ENCODE measurements at regions not wholly inside any gene's neighbourhood (a gene's known extent, or its start where the extent isn't known, plus 50 kb on each side); places are given as distances from the start of the nearest gene placed in this dataset.

DNA sequence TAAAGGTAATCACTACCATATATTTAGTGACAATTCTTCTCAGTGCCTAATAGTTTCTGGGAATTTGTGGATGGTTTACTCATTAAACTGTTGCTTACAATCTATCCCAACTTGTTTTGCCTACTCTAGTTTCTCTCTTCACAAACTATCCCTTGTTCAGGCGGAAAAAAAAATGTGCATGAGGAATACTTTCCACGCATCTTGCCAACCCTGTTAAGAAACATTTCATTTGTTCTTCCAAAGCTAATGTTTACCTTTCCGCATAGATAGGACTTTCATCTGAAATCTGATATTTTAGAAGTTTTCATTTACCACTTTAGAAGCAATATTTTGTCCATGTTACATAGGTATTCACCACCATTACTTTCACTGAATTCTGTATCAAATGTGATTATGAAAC lies 191.9 kb downstream of the MDFIC start:
- no peak overlapping the region for H3K27ac ChIP-seq (ENCODE audit: extremely low read depth, low read depth, low read length)
- no peak overlapping the region for H3K4me3 ChIP-seq (ENCODE audit: low read depth, low read length)
- TF ChIP-seq ZNF626 (tag by site-specific recombination; IDR thresholded peaks at IDR 0.05) = no peak
- no peak for TF ChIP-seq ZNF707 (tag by site-specific recombination; IDR thresholded peaks at IDR 0.05)
- TF ChIP-seq ZNF37A (tag by site-specific recombination; IDR thresholded peaks at IDR 0.05) = no peak
- TF ChIP-seq, protein P1, sequence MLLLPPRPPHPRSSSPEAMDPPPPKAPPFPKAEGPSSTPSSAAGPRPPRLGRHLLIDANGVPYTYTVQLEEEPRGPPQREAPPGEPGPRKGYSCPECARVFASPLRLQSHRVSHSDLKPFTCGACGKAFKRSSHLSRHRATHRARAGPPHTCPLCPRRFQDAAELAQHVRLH (tag by site-specific recombination; IDR thresholded peaks at IDR 0.05) = no peak
- no peak for TF ChIP-seq ZNF16 (tag by site-specific recombination; IDR thresholded peaks at IDR 0.05; ENCODE audit: low read depth)
- TF ChIP-seq, protein P2, sequence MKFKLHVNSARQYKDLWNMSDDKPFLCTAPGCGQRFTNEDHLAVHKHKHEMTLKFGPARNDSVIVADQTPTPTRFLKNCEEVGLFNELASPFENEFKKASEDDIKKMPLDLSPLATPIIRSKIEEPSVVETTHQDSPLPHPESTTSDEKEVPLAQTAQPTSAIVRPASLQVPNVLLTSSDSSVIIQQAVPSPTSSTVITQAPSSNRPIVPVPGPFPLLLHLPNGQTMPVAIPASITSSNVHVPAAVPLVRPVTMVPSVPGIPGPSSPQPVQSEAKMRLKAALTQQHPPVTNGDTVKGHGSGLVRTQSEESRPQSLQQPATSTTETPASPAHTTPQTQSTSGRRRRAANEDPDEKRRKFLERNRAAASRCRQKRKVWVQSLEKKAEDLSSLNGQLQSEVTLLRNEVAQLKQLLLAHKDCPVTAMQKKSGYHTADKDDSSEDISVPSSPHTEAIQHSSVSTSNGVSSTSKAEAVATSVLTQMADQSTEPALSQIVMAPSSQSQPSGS (tag by site-specific recombination; IDR thresholded peaks at IDR 0.05; ENCODE audit: low read depth) = no peak
- TF ChIP-seq, protein P3, sequence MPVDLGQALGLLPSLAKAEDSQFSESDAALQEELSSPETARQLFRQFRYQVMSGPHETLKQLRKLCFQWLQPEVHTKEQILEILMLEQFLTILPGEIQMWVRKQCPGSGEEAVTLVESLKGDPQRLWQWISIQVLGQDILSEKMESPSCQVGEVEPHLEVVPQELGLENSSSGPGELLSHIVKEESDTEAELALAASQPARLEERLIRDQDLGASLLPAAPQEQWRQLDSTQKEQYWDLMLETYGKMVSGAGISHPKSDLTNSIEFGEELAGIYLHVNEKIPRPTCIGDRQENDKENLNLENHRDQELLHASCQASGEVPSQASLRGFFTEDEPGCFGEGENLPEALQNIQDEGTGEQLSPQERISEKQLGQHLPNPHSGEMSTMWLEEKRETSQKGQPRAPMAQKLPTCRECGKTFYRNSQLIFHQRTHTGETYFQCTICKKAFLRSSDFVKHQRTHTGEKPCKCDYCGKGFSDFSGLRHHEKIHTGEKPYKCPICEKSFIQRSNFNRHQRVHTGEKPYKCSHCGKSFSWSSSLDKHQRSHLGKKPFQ (tag by site-specific recombination; IDR thresholded peaks at IDR 0.05) = no peak
- TF ChIP-seq, protein P4, sequence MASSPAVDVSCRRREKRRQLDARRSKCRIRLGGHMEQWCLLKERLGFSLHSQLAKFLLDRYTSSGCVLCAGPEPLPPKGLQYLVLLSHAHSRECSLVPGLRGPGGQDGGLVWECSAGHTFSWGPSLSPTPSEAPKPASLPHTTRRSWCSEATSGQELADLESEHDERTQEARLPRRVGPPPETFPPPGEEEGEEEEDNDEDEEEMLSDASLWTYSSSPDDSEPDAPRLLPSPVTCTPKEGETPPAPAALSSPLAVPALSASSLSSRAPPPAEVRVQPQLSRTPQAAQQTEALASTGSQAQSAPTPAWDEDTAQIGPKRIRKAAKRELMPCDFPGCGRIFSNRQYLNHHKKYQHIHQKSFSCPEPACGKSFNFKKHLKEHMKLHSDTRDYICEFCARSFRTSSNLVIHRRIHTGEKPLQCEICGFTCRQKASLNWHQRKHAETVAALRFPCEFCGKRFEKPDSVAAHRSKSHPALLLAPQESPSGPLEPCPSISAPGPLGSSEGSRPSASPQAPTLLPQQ (tag by site-specific recombination; IDR thresholded peaks at IDR 0.05) = no peak
- TF ChIP-seq, protein P5, sequence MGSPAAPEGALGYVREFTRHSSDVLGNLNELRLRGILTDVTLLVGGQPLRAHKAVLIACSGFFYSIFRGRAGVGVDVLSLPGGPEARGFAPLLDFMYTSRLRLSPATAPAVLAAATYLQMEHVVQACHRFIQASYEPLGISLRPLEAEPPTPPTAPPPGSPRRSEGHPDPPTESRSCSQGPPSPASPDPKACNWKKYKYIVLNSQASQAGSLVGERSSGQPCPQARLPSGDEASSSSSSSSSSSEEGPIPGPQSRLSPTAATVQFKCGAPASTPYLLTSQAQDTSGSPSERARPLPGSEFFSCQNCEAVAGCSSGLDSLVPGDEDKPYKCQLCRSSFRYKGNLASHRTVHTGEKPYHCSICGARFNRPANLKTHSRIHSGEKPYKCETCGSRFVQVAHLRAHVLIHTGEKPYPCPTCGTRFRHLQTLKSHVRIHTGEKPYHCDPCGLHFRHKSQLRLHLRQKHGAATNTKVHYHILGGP (tag by site-specific recombination; IDR thresholded peaks at IDR 0.05) = no peak
- no peak for TF ChIP-seq ZNF654 (tag by site-specific recombination; IDR thresholded peaks at IDR 0.05; ENCODE audit: low read depth)
- TF ChIP-seq ZNF155 (tag by site-specific recombination; IDR thresholded peaks at IDR 0.05) = no peak
- TF ChIP-seq PRDM1 (tag by site-specific recombination; IDR thresholded peaks at IDR 0.05) = no peak
- TF ChIP-seq ZNF791 (tag by site-specific recombination; IDR thresholded peaks at IDR 0.05) = no peak
- TF ChIP-seq, protein P6, sequence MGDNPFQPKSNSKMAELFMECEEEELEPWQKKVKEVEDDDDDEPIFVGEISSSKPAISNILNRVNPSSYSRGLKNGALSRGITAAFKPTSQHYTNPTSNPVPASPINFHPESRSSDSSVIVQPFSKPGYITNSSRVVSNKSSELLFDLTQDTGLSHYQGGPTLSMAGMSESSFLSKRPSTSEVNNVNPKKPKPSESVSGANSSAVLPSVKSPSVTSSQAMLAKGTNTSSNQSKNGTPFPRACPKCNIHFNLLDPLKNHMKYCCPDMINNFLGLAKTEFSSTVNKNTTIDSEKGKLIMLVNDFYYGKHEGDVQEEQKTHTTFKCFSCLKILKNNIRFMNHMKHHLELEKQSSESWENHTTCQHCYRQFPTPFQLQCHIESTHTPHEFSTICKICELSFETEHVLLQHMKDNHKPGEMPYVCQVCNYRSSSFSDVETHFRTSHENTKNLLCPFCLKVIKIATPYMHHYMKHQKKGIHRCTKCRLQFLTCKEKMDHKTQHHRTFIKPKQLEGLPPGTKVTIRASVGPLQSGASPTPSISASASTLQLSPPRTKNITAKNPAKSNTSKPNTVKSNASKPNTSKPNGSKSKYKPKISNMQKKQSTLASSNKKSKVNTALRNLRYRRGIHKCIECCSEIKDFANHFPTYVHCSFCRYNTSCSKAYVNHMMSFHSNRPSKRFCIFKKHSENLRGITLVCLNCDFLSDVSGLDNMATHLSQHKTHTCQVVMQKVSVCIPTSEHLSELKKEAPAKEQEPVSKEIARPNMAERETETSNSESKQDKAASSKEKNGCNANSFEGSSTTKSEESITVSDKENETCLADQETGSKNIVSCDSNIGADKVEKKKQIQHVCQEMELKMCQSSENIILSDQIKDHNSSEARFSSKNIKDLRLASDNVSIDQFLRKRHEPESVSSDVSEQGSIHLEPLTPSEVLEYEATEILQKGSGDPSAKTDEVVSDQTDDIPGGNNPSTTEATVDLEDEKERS (tag by site-specific recombination; IDR thresholded peaks at IDR 0.05) = no peak
- TF ChIP-seq ZNF175 (tag by site-specific recombination; IDR thresholded peaks at IDR 0.05) = no peak
- no peak for TF ChIP-seq ZNF133 (tag by site-specific recombination; IDR thresholded peaks at IDR 0.05)
- TF ChIP-seq, protein P7, sequence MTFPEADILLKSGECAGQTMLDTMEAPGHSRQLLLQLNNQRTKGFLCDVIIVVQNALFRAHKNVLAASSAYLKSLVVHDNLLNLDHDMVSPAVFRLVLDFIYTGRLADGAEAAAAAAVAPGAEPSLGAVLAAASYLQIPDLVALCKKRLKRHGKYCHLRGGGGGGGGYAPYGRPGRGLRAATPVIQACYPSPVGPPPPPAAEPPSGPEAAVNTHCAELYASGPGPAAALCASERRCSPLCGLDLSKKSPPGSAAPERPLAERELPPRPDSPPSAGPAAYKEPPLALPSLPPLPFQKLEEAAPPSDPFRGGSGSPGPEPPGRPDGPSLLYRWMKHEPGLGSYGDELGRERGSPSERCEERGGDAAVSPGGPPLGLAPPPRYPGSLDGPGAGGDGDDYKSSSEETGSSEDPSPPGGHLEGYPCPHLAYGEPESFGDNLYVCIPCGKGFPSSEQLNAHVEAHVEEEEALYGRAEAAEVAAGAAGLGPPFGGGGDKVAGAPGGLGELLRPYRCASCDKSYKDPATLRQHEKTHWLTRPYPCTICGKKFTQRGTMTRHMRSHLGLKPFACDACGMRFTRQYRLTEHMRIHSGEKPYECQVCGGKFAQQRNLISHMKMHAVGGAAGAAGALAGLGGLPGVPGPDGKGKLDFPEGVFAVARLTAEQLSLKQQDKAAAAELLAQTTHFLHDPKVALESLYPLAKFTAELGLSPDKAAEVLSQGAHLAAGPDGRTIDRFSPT (tag by site-specific recombination; IDR thresholded peaks at IDR 0.05) = no peak
- TF ChIP-seq ZNF433 (tag by site-specific recombination; IDR thresholded peaks at IDR 0.05; ENCODE audit: low read depth) = no peak
- H3K4me1 ChIP-seq (ENCODE audit: control insufficient read depth, insufficient read depth, low read length) = no peaks in the 10 kb centered on the region
- ChIA-PET POLR2A (no interaction called here), CTCF (no interaction called here)
- H3K36me3 ChIP-seq (ENCODE audit: control insufficient read depth in 2 of 2, insufficient read depth in 1 of 2, low read length in 2 of 2) = no peaks in the 10 kb centered on the region
- H3K9me3 ChIP-seq (ENCODE audit: control insufficient read depth, insufficient read depth, low read depth, low read length) = no peaks in the 10 kb centered on the region
